Naive thymus-derived CD4-positive, alpha-beta T cell (primary cell): ENCODE measurements at regions not wholly inside any gene's neighbourhood (a gene's known extent, or its start where the extent isn't known, plus 50 kb on each side); places are given as distances from the start of the nearest gene placed in this dataset.

Source experiments
- ATAC-seq: fragments of 150-1000 bp; cut with Tn5 transposase; 2 replicates; pipeline ENCODE4 v1.10.0; 2021; ENCODE audit warnings: mild to moderate bottlenecking, moderate library complexity
- CTCF ChIA-PET: fragments of 350-600 bp; sonication (Branson Sonifier 250); formaldehyde crosslinking; loops from one replicate; lab custom pipeline; 2021; ENCODE audit warnings: antibody characterized with exemption; lab: Charles Lee
- POLR2A ChIA-PET: fragments of 350-600 bp; sonication (Branson Sonifier 250); formaldehyde crosslinking; loops from one replicate; lab custom pipeline; 2021; ENCODE audit warnings: antibody characterized with exemption, inconsistent platforms; lab: Charles Lee
- DNase-seq, 9 donors: peaks; one replicate each; pipeline versions ENCODE4 v3.0.0 to v3.0.0-alpha.2; 2020 to 2022; ENCODE audit warnings: mixed read lengths in 1 of 9
- H3K27ac ChIP-seq: one replicate; pipeline ENCODE4 v1.7.0; 2013; ENCODE audit warnings: mild to moderate bottlenecking, low read depth, low read length, moderate library complexity
- H3K27me3 ChIP-seq, 2 donors: one replicate each; pipeline ENCODE4 v1.7.0; 2013; ENCODE audit warnings: low read length in 2 of 2, mild to moderate bottlenecking in 2 of 2, moderate library complexity in 2 of 2; ENCODE audit not compliant: control insufficient read depth in 2 of 2, insufficient read depth in 2 of 2
- H3K36me3 ChIP-seq, 3 experiments: 1 replicate in 2 of 3; 2 replicates in 1 of 3; pipeline ENCODE4 v1.7.0; 2013; ENCODE audit warnings: low read length in 3 of 3, mild to moderate bottlenecking in 3 of 3, moderate library complexity in 1 of 3; ENCODE audit not compliant: insufficient read depth in 3 of 3, control insufficient read depth in 2 of 3
- H3K4me1 ChIP-seq, 2 donors: one replicate each; pipeline ENCODE4 v1.7.0; 2013; ENCODE audit warnings: low read length in 2 of 2, mild to moderate bottlenecking in 2 of 2, moderate library complexity in 1 of 2; ENCODE audit not compliant: control insufficient read depth in 2 of 2, insufficient read depth in 2 of 2
- H3K4me3 ChIP-seq: 2 replicates; pipeline ENCODE4 v1.7.0; 2013; ENCODE audit warnings: mild to moderate bottlenecking, low read length
- H3K9me3 ChIP-seq, 3 experiments: 1 replicate in 2 of 3; 2 replicates in 1 of 3; pipeline ENCODE4 v1.7.0; 2013; ENCODE audit warnings: low read length in 3 of 3; ENCODE audit not compliant: control insufficient read depth in 2 of 3
- H3K27ac Mint-ChIP-seq, 9 donors: one replicate each; pipeline ENCODE4 v1.8.0; 2020 to 2022; ENCODE audit warnings: mixed read lengths in 9 of 9, mild to moderate bottlenecking in 8 of 9, moderate library complexity in 5 of 9, inconsistent platforms in 2 of 9
- H3K27me3 Mint-ChIP-seq, 5 donors: one replicate each; pipeline ENCODE4 v1.8.0; 2021 to 2022; ENCODE audit warnings: mixed read lengths in 5 of 5, mild to moderate bottlenecking in 1 of 5
- H3K36me3 Mint-ChIP-seq, 5 donors: one replicate each; pipeline ENCODE4 v1.8.0; 2020 to 2022; ENCODE audit warnings: mixed read lengths in 5 of 5, mild to moderate bottlenecking in 3 of 5, inconsistent platforms in 1 of 5
- H3K4me1 Mint-ChIP-seq, 7 donors: one replicate each; pipeline ENCODE4 v1.8.0; 2020 to 2022; ENCODE audit warnings: mixed read lengths in 7 of 7, mild to moderate bottlenecking in 3 of 7, inconsistent platforms in 1 of 7
- H3K4me3 Mint-ChIP-seq, 10 donors: one replicate each; pipeline ENCODE4 v1.8.0; 2020 to 2022; ENCODE audit warnings: mild to moderate bottlenecking in 10 of 10, mixed read lengths in 10 of 10, moderate library complexity in 6 of 10, inconsistent platforms in 2 of 10
- H3K9me3 Mint-ChIP-seq, 11 donors: one replicate each; pipeline ENCODE4 v1.8.0; 2020 to 2022; ENCODE audit warnings: mixed read lengths in 11 of 11, mild to moderate bottlenecking in 4 of 11, inconsistent platforms in 1 of 11, moderate library complexity in 1 of 11
- intact Hi-C, 2 donors: fragments of 100-400 bp; cut with micrococcal nuclease; formaldehyde crosslinking; loops; one replicate each; pipeline ENCODE4 v1.15.1; 2023

- H3K4me1 Mint-ChIP-seq, result peaks cover 0 to 9% (median 0%) of the 10 kb centered on the region in 7 donors
- H3K27ac Mint-ChIP-seq, result no peak overlapping the region
- no peaks in the 10 kb centered on the region for H3K4me1 ChIP-seq
- no peaks in the 10 kb centered on the region for H3K27me3 ChIP-seq
- no peak overlapping the region for H3K4me3 ChIP-seq
- ChIA-PET CTCF (interaction anchor here (1.1 to 1.2 kb wide), 2 partner anchors 405 to 682 kb away, joined by 4 read pairs; no protein-coding TSS in a partner anchor), POLR2A (no interaction called here)
- no peak overlapping the region for H3K27ac ChIP-seq
- ATAC-seq (no peak), DNase-seq (no peak)
- intact Hi-C loops, result loop anchor here in 1 of 2 donors (10.0 kb wide), 1 partner anchor 238 kb away; no protein-coding TSS in a partner anchor
- H3K9me3 ChIP-seq, result no peaks in the 10 kb centered on the region
- peaks cover 19 to 42% (median 28%) of the 10 kb centered on the region in 5 donors for H3K27me3 Mint-ChIP-seq
- no peaks in the 10 kb centered on the region for H3K9me3 Mint-ChIP-seq
- H3K36me3 ChIP-seq, result no peaks in the 10 kb centered on the region
- no peaks in the 10 kb centered on the region for H3K36me3 Mint-ChIP-seq
- H3K4me3 Mint-ChIP-seq, result no peak overlapping the region
Measured at GRCh38 chr9:88596376-88596775, 61.4 kb downstream of the NXNL2 start.

- POLR2A ChIA-PET, result no interaction called here
- ATAC-seq (no peak), DNase-seq (no peak)
- H3K27me3 ChIP-seq, result no peaks in the 10 kb centered on the region
- CTCF ChIA-PET, result no interaction called here
- no peak overlapping the region for H3K27ac Mint-ChIP-seq
- H3K4me3 Mint-ChIP-seq, result no peak overlapping the region
- no peak overlapping the region for H3K4me3 ChIP-seq
- H3K9me3 Mint-ChIP-seq, result peaks cover 0 to 4% (median 0%) of the 10 kb centered on the region in 11 donors
- peaks cover 9 to 21% (median 19%) of the 10 kb centered on the region in 5 donors for H3K27me3 Mint-ChIP-seq
- no peaks in the 10 kb centered on the region for H3K36me3 Mint-ChIP-seq
- no peaks in the 10 kb centered on the region for H3K9me3 ChIP-seq
- intact Hi-C loops, result no loop called here
- H3K4me1 Mint-ChIP-seq, result no peaks in the 10 kb centered on the region
- no peaks in the 10 kb centered on the region for H3K4me1 ChIP-seq
- no peak overlapping the region for H3K27ac ChIP-seq
- no peaks in the 10 kb centered on the region for H3K36me3 ChIP-seq
Measured at GRCh38 chr9:88604836-88605511, 70.0 kb downstream of the NXNL2 start.

GRCh38 chr9:88605512-88606362, 70.8 kb downstream of the NXNL2 start:
- Mint-ChIP-seq H3K4me1 (no peaks in the 10 kb centered on the region), H3K27ac (no peak overlapping the region), H3K9me3 (peaks cover 0 to 4% (median 0%) of the 10 kb centered on the region in 11 donors), H3K4me3 (no peak overlapping the region), H3K27me3 (peaks cover 5 to 16% (median 13%) of the 10 kb centered on the region in 5 donors), H3K36me3 (no peaks in the 10 kb centered on the region)
- Histone ChIP-seq H3K9me3 (no peaks in the 10 kb centered on the region), H3K4me1 (no peaks in the 10 kb centered on the region), H3K27me3 (no peaks in the 10 kb centered on the region), H3K4me3 (no peak overlapping the region), H3K27ac (no peak overlapping the region), H3K36me3 (no peaks in the 10 kb centered on the region)
- DNase-seq (no peak), ATAC-seq (no peak)
- intact Hi-C loops, result no loop called here
- CTCF ChIA-PET, result no interaction called here
- POLR2A ChIA-PET, result no interaction called here

- no peak for ATAC-seq
- no peak for DNase-seq
- ChIA-PET CTCF (no interaction called here), POLR2A (no interaction called here)
- intact Hi-C loops, result no loop called here
- H3K36me3 ChIP-seq, result no peaks in the 10 kb centered on the region
- H3K9me3 ChIP-seq, result peaks cover 0 to 10% (median 0%) of the 10 kb centered on the region in 3 experiments
- Mint-ChIP-seq H3K27ac (no peak overlapping the region), H3K36me3 (peaks cover 0 to 10% (median 4%) of the 10 kb centered on the region in 5 donors), H3K4me3 (no peak overlapping the region), H3K4me1 (no peaks in the 10 kb centered on the region), H3K9me3 (peaks cover 5 to 71% (median 21%) of the 10 kb centered on the region in 11 donors), H3K27me3 (peaks cover under 1 to 22% (median 19%) of the 10 kb centered on the region in 5 donors)
- no peaks in the 10 kb centered on the region for H3K27me3 ChIP-seq
- no peak overlapping the region for H3K27ac ChIP-seq
- no peak overlapping the region for H3K4me3 ChIP-seq
- no peaks in the 10 kb centered on the region for H3K4me1 ChIP-seq
Measured at GRCh38 chr9:88614359-88614758, 79.4 kb downstream of the NXNL2 start.

- CTCF ChIA-PET, result no interaction called here
- no peak for DNase-seq
- intact Hi-C loops, result no loop called here
- Mint-ChIP-seq H3K4me3 (no peak overlapping the region), H3K4me1 (no peaks in the 10 kb centered on the region), H3K9me3 (peaks cover 0 to 21% (median 6%) of the 10 kb centered on the region in 11 donors), H3K27me3 (peaks cover 2 to 23% (median 15%) of the 10 kb centered on the region in 5 donors), H3K27ac (no peak overlapping the region), H3K36me3 (no peaks in the 10 kb centered on the region)
- no peak for ATAC-seq
- no peaks in the 10 kb centered on the region for H3K4me1 ChIP-seq
- H3K27me3 ChIP-seq, result no peaks in the 10 kb centered on the region
- H3K36me3 ChIP-seq, result no peaks in the 10 kb centered on the region
- H3K27ac ChIP-seq, result no peak overlapping the region
- H3K4me3 ChIP-seq, result no peak overlapping the region
- no peaks in the 10 kb centered on the region for H3K9me3 ChIP-seq
- POLR2A ChIA-PET, result no interaction called here
Measured at GRCh38 chr9:88623698-88624097, 88.7 kb downstream of the NXNL2 start.

GRCh38 chr9:88628114-88628513, 93.1 kb downstream of the NXNL2 start:
- no peaks in the 10 kb centered on the region for H3K27me3 ChIP-seq
- Mint-ChIP-seq H3K36me3 (no peaks in the 10 kb centered on the region), H3K9me3 (peaks cover 0 to 14% (median 5%) of the 10 kb centered on the region in 11 donors), H3K27ac (no peak overlapping the region), H3K4me3 (no peak overlapping the region), H3K27me3 (peaks cover 0 to 6% (median 0%) of the 10 kb centered on the region in 5 donors), H3K4me1 (no peaks in the 10 kb centered on the region)
- no peaks in the 10 kb centered on the region for H3K4me1 ChIP-seq
- intact Hi-C loops, result no loop called here
- DNase-seq (no peak), ATAC-seq (no peak)
- ChIA-PET POLR2A (no interaction called here), CTCF (no interaction called here)
- H3K4me3 ChIP-seq, result no peak overlapping the region
- no peak overlapping the region for H3K27ac ChIP-seq
- no peaks in the 10 kb centered on the region for H3K9me3 ChIP-seq
- no peaks in the 10 kb centered on the region for H3K36me3 ChIP-seq
